Lung (tissue), 11 donors: ENCODE measurements at regions not wholly inside any gene's neighbourhood (a gene's known extent, or its start where the extent isn't known, plus 50 kb on each side); places are given as distances from the start of the nearest gene placed in this dataset.

Experiments
- ATAC-seq: fragments of 200-7000 bp; cut with Tn5 transposase; one replicate; pipeline ENCODE4 v1.9.1; 2020; ENCODE audit warnings: moderate number of reproducible peaks; ENCODE audit not compliant: insufficient read depth, low FRiP score
- DNase-seq, 3 donors: peaks; one replicate each; pipeline ENCODE4 v3.0.0-alpha.2; 2013 to 2017
- H3K27ac ChIP-seq, 2 donors: one replicate each; pipeline ENCODE4 v1.5.1; 2013; ENCODE audit warnings: mild to moderate bottlenecking in 2 of 2, moderate library complexity in 2 of 2, control low read depth in 1 of 2, inconsistent platforms in 1 of 2, low read depth in 1 of 2, low read length in 1 of 2
- H3K27me3 ChIP-seq, 3 donors: one replicate each; pipeline ENCODE4 v1.5.1; 2013; ENCODE audit warnings: low read length in 2 of 3; ENCODE audit not compliant: control insufficient read depth in 3 of 3, insufficient read depth in 3 of 3
- H3K36me3 ChIP-seq, 4 donors: one replicate each; pipeline ENCODE4 v1.5.1; 2013; ENCODE audit warnings: low read length in 4 of 4, mild to moderate bottlenecking in 1 of 4, moderate library complexity in 1 of 4; ENCODE audit not compliant: control insufficient read depth in 4 of 4, insufficient read depth in 4 of 4
- H3K4me1 ChIP-seq, 5 donors: one replicate each; pipeline ENCODE4 v1.5.1; 2013; ENCODE audit warnings: low read length in 5 of 5, mild to moderate bottlenecking in 2 of 5, moderate library complexity in 1 of 5; ENCODE audit not compliant: control insufficient read depth in 5 of 5, insufficient read depth in 5 of 5
- H3K4me3 ChIP-seq: one replicate; pipeline ENCODE4 v1.5.1; 2013; ENCODE audit warnings: mild to moderate bottlenecking, control low read depth, moderate library complexity
- H3K9ac ChIP-seq, 2 donors: one replicate each; pipeline ENCODE4 v1.5.1; 2013; ENCODE audit warnings: low read length in 2 of 2, control low read depth in 1 of 2; ENCODE audit not compliant: insufficient read depth in 1 of 2
- H3K9me3 ChIP-seq, 4 donors: one replicate each; pipeline ENCODE4 v1.5.1; 2013; ENCODE audit warnings: low read length in 3 of 4, mild to moderate bottlenecking in 1 of 4, moderate library complexity in 1 of 4; ENCODE audit not compliant: control insufficient read depth in 4 of 4, insufficient read depth in 3 of 4
- CTCF ChIP-seq: IDR thresholded peaks from 2 replicates; pipeline ENCODE4 v1.5.1; 2012; ENCODE audit warnings: mild to moderate bottlenecking; ENCODE audit errors: control extremely low read depth, extremely low read depth
- WGBS, 2 donors: extraction: QIAGEN DNeasy Blood & Tissue Kit; methylation state at CpG; one replicate each; pipeline ENCODE4 v1.1.7; 2013; 5-methylcytosine and 5-hydroxymethylcytosine counted together
- donor health status: control.
- donor health status: control.
- donor health status: Bipolar disorder and iron deficiency.
- donor health status: healthy.
- donor health status: DM: yes; HTN: yes; CAD: no.

GRCh38 chr9:28750136-28750535, 1176.9 kb upstream of the C9orf72 start:
- Histone ChIP-seq H3K9me3 (peaks cover 0 to 3% (median 0%) of the 10 kb centered on the region in 4 donors), H3K27me3 (no peaks in the 10 kb centered on the region), H3K4me1 (peaks cover 0 to 3% (median 0%) of the 10 kb centered on the region in 5 donors), H3K36me3 (no peaks in the 10 kb centered on the region), H3K4me3 (no peak overlapping the region), H3K9ac (no peak overlapping the region), H3K27ac (no peak overlapping the region)
- WGBS, 2 donors: 78 to 87% methylated on average over 2 of the region's 2 CpGs
- DNase-seq: peak in 2 of 3 donors; percentile 6 to 25
- ATAC-seq: no peak
- no peak for TF ChIP-seq CTCF

GRCh38 chr9:28758341-28758740, 1185.1 kb upstream of the C9orf72 start:
- H3K9ac ChIP-seq: no peak overlapping the region
- H3K9me3 ChIP-seq: no peaks in the 10 kb centered on the region
- 53 to 63% methylated on average over 1 of the region's 1 CpG for WGBS, 2 donors
- no peak for TF ChIP-seq CTCF
- no peaks in the 10 kb centered on the region for H3K4me1 ChIP-seq
- H3K4me3 ChIP-seq: no peak overlapping the region
- ATAC-seq: no peak
- no peak overlapping the region for H3K27ac ChIP-seq
- H3K36me3 ChIP-seq: no peaks in the 10 kb centered on the region
- H3K27me3 ChIP-seq: no peaks in the 10 kb centered on the region
- no peak for DNase-seq

- Histone ChIP-seq H3K27ac (no peak overlapping the region), H3K4me1 (no peaks in the 10 kb centered on the region), H3K27me3 (no peaks in the 10 kb centered on the region), H3K36me3 (no peaks in the 10 kb centered on the region), H3K9ac (no peak overlapping the region), H3K4me3 (no peak overlapping the region), H3K9me3 (no peaks in the 10 kb centered on the region)
- TF ChIP-seq CTCF: no peak
- DNase-seq (no peak), ATAC-seq (no peak)
- 45 to 68% methylated on average over 1 of the region's 1 CpG for WGBS, 2 donors
Observed at GRCh38 chr9:28758971-28759370, 1185.7 kb upstream of the C9orf72 start.

GRCh38 chr9:28762167-28762566, 1188.9 kb upstream of the C9orf72 start:
- Histone ChIP-seq H3K9ac (no peak overlapping the region), H3K9me3 (no peaks in the 10 kb centered on the region), H3K27me3 (no peaks in the 10 kb centered on the region), H3K36me3 (no peaks in the 10 kb centered on the region), H3K4me3 (no peak overlapping the region), H3K4me1 (no peaks in the 10 kb centered on the region), H3K27ac (no peak overlapping the region)
- 56 to 67% methylated on average over 1 of the region's 1 CpG for WGBS, 2 donors
- ATAC-seq (no peak), DNase-seq (no peak)
- TF ChIP-seq CTCF: no peak
